NCI-H146 (cell line): ENCODE measurements at regions not wholly inside any gene's neighbourhood (a gene's known extent, or its start where the extent isn't known, plus 50 kb on each side); places are given as distances from the start of the nearest gene placed in this dataset.

Source experiments
- DNase-seq: peaks from one replicate; lab custom pipeline; 2025; lab: John Stamatoyannopoulos, UW

DNA sequence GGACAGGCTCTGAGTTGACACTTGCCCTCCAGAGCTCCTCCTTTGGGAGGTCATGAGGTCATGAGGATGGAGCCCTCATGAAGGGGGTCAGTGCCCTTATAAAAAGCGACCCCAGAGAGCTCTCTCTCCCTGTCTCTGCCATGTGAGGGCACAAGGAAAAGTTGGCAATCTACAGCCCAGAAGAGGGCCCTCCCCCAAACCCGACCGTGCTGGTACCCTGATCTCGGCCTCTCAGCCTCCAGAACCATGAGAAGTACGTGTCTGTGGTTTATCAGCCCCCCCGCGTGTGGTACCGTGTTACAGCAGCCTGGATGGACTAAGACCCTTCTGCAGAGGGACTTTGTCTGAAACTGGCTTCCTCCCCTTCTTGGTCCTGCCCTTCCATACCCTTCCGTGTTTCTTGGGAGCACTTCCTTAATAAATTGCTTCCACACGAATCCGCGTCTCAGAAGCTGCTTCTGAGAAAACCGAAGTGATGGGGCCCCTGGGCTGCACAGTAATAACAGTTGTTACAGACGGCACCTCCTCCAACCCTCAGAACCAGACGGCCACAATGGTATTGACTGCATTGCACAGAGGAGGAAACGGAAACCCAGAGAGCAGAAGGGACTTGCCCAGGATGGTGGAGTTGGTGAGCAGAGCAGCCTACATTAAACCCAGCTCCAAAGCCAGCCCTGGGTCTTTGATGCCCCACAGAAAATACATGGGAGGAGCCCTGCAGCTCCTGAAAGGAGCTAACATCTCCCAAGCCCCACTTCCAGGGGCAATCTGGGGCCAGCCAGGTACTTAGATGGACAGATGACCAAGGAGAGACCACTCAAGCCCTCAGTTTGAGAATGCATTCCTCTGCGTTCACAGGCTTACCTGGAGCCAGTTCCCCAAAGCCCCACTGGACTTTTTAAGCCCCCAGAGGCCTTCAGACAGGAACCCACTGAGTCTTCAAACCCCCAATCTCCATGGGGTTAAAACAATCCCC is 242.7 kb downstream of the BCOR start:
- no peak for DNase-seq

DNA sequence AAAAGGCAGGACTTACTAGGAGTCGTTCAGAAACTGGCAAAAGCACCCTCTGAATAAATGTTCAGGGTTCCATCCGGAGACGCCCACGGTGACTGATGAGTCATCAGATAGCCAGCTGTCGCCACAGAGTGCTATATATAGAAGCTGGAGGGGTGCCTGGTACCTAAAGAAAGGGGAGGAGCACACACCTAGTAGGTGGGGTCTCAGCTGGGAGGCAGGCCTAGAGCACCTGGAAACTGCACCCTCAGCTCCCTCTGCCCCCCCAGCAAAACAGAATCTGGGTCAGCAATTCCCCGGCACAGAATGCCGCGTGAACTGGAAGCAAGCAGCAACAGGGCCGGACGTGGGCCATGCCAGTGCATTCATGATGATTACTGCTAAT is 242.0 kb downstream of the BCOR start:
- DNase-seq, result peak; percentile 93

DNA sequence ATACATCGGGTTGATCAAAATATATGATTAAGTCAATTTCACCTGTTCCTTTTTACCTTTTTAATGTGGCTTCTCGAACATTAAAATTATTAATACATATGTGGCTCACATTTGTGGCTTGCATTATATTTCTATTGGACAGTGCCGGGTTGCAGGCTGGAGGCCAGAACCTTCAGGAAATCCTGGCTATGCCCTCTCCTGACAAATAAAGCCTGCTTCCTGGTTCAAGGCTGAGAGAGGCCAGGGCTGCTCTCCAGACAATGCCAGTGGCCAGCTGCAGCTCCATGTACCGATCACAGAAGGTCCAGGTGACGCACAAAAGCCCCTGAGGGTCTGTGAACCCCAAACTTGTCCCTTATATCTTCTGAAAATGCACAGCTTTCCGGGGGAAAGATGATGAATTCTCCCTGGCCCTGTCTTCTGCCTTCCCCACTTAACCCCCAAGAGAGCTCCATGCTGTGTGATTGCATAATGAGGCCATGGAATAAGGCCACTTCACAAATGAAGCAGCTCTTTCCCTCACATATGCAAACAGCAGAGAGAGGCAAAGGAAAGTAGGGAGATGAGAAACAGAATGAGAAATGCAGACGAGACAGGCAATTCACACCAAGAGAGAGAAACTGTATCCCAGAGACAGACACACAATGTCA is 241.2 kb downstream of the BCOR start:
- DNase-seq, result peak; percentile 6

DNA sequence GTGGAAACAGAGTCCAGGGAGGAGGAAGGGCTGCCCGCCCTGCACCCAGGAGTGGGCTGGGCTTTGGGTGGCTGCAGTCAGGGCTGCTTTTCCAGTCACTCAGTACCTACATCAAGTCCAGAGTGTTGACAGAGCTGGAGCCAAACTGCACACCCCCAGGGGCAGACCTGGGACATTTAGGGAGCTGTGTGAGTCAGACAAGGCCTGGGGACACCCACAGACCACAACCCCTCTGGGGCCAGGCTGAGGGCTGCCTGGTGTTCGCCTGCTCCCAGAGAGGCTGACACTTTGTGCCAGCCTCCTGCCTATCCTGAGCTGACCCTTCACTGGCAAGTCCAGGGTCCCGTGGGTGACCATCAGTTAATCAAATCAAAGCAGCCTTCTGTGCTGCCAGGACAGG is 240.0 kb downstream of the BCOR start:
- no peak for DNase-seq

DNA sequence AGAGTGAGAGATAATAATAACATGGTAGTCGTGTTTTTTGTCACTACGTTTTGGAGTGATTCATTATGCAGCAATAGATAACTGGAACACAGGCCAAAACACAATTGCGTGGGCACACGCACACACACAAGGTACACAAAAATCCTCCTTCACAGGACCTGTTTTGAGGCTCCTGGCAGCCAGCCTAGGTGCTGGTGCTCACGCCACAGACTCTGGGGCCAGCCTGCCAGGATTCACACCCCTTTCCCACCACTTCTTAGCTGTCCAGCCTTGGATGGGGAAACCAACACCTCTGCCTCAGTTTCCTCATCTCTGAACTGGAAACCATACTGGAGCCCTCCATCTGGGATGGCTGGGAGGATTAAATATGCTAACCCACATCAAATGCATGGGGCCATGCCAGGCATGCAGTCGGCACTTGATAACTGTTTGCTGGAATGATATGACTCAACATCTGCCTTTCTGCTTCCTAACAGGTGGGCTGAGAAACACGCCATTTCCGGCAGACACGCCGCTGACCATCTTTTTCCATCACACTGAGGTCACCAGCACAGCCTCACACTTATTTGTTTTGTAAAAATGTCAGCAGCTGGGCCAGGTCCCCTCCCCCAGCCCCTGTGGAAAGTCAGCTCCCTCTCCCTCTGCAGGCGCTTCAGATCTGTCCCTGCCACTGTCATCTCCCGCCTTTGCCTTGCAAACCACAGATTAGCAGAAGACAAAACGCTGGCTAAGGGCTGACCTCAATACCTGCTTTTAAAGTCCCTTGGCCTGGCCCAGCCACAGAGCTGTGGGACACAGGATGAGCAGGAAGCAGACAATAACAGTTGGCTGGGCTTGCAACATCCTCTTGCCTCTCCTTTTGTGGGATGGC is 237.5 kb downstream of the BCOR start:
- peak; percentile 76 for DNase-seq

DNA sequence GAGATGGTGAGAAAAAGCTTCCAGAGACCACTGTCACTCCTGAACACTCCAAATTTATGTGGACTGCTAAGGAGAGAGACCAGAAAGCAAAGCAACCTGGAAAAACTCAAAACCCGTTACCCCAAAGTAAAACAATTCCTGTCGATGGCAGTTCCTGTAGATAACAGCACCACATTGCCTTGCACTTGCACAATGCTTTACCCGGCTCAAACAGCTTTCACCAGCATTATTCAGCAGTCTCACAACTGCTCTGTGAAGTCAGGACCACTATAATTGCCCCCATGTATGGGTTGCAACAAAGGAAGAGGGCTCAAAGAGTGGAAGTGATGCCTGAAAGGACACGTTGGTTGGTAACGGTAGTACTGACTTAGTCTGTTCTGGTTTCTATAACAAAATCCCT is 234.8 kb downstream of the BCOR start:
- no peak for DNase-seq

DNA sequence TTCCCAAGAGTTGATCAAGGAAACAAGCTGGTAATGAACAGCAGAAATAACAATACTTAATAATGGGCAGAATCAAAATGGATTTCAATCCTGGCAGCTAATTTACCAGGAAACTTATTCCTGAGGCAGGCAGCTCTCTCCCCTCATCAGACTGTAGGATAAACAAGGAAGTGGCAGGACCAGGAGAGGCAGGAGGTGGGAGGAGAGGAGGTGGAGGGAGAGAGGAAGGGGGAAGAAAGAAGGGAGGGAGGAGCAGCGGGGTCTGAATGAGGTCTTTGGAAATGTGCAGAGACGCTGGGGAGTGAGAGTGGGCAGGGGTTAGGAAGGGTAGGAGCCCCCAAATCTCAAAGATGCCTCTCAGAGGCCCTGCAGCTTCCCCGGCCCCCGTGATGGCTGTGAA is 231.5 kb downstream of the BCOR start:
- DNase-seq, result peak; percentile 11

DNA sequence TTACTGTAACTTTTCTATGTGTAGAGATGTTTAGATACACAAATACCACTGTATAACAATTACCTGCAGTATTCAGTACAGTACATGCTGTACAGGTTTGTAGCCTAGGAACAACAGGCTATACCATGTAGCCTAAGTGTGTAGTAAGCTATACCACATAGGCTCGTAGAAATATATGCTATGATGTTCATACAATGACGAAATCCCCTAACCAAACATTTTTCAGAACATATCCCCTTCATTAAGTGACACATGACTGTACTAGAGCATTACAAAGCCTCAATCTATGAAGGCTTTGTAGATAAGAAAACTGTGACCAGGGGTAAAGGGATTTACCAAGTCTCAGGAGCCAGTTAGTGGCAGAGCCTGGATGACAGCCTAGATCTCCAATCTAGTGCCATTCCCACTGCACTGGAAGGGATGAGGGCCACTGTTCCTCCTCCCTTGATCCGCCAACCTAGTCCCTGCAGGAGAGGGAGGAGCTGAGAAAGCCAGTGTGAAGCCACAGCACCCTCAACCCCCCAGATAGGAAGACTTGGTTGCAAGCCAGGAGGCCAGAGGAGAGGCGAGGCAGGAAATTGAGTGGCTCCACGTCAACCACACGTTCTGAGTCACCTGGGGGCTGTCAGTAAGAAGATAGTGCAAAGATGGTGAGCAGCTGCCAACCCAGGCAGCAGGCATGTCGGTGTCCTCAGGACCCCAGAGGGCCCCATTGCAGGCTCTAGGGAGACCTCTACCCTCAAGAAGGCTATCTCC is 227.7 kb downstream of the BCOR start:
- DNase-seq, result no peak

DNA sequence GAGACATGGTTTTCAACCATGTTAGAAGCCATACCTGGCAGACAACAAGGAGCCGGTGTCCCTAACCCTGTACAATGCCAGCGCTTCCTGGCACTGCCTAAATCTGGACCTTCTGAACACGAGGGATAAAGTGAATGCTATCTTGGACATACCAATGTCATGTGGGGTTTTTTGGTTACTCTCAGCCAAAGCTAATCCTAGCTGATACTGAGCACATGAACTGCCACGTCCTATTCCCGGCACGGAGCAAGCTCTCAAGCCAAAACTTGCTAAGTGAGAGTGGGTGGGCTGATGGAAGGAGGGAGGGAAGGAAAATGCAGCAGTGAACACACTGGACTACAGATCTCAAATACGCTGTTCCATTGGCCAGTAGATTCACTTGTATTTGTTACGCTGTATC is 226.1 kb downstream of the BCOR start:
- no peak for DNase-seq

DNA sequence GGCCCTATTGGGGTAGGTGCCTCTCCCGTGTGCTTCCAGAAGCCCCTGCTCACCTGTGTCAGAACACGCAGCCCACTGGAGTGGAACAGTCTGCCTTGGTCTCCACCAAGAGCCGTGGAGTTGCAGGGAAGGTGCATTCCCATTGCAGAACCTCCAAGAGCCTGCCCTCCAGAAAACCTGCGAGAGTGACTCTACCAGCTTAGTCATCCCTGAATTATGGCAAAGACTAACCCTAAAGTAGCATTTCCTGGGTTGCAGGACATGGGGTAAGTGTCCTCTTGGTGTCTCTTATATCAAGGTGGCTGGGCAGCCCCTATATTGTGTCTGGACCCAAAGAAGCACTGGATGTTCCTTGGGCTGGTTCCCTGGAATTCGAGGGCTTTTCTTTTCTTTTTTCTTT is 224.6 kb downstream of the BCOR start:
- no peak for DNase-seq

DNA sequence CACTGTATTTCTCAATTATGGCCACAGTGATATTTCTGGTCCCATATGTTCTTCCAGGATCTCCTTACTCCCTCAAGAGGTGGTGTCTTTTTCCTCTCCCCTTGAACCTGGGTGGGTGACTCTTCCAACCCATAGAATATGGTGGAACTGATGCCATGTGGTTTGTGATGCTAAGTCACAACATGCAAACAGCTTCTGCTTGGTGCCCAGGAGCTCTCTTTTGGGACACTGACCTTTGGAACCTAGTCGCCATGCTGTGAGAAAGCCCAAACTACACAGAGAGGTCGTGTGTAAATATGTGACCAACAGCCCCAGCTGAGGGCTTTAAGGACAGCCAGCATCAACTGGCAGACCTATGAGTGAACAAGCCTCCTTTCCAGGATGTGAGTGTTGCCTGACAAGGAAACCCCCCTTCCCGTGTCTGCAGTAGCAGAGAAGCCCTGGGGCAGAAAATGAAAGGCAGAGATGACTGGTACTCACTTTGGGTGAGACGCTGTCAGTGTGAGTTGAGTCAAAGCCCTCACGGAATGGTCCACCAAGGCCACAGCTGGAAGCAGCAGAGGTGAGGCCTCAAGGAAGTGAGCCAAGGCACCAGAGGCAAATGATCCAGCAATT is 223.4 kb downstream of the BCOR start:
- no peak for DNase-seq

DNA sequence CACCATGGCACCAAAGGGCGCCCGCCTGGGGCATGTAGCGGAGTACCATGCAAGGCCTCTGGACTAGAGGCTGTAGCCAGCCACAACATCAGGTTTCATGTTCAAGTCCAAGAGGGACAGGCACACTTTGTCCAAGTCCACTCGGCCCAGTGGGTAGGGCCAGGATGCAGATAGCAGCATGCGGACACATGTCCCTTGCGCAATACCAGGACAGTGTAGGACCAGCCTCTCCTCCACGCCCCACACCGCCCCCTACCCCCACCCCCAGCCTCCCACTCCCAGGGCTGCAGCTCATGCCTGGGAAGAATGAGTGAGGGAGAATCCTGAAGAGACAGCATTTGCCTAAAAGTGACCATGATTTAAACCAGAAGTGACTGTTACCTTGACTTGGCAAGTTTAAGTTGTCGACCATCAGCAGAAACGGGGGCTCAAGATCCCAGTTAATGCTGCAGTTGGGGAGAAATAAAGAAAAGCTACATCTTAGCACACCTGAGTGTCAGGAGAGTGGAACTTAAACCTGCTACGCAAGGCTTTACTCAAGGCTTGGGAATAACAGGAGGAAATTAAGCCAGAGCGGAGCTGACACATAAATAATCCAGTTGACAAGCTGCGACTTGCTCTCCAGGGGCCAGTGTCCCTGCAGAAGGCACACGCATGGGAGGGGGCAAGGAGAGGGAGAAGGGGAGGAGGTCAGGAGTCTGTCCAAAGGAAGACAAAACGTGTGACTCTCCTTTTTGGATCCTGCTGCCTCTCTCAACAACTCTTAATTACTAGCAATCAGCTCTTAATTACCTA is 221.7 kb downstream of the BCOR start:
- peak; percentile 77 for DNase-seq

DNA sequence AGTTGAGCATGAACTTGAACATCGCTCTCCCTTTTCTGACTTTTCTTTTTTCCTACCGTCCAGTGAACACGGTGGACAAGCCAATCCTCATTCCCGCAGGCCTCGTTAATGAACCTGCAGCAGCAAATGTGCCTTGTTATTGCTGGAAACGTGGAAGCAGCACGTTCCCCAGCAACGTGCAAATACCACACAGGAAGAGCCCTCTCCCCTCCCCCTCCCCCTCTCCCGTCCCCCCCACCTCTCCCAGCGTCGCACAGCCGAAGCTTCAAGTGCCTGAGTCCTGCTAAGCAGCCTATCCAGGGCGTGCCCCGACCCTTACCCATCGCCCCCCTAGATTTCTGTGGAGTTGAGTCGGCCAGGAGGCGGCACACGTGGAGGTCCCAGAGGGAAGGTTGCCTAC is 219.9 kb downstream of the BCOR start:
- DNase-seq, result no peak

DNA sequence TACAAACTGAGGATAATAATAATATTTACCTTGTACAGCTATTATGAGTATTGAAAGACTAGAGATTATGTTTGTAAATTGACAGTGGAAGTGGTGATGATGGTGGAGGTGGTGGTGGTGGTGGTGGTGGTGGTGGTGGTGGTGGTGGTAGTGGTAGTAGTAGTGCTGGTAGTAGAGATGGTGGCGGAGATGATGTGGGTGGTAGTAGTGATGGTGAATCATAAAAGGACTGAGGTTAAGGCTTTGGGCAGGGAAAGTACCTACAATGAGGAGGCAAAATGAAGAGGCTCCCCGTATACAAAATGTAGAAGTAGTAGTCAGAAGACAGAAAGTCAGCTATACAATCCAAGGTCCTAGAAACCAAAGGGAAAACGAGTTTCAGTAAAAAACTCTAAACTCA is 214.1 kb downstream of the BCOR start:
- DNase-seq, result no peak

DNA sequence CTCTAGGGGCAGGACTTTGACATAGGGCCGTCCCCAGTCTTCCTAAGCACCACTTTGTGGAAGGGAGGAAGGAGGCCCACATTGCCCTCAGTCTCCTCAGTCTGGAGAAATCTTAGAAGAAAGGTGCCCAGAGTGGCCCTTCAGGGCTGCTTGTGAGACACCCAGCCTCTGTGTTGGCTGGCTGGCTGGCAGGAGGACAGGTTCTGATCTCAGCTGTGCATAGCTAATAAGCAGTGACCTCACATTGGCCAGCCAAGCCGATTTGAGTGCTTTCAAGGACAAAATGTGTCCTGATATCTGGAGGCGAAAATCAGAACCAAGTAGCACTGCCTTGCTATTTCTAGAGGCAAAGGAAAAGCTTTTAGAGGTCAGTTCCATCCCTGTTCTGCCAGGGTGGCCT is 211.5 kb downstream of the BCOR start:
- no peak for DNase-seq

DNA sequence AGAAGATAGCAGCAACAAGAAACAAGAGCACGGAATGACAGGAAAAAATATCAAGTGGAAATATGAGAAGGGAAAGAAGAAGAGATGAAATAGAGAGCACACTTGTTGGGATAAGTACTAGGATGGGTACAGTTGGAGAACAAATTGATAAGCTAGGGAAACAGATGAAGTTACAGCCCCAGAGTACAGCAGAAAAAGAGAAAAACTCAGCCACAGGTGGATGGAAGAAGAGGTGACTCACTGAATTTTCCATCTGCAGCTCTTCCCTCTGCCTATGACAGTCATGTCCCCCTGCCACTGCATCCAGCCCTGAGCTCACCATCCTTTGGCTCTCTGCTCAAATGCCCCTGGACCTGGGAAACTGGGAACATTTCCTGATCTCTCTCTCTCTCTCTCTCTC is 209.0 kb downstream of the BCOR start:
- DNase-seq, result no peak

DNA sequence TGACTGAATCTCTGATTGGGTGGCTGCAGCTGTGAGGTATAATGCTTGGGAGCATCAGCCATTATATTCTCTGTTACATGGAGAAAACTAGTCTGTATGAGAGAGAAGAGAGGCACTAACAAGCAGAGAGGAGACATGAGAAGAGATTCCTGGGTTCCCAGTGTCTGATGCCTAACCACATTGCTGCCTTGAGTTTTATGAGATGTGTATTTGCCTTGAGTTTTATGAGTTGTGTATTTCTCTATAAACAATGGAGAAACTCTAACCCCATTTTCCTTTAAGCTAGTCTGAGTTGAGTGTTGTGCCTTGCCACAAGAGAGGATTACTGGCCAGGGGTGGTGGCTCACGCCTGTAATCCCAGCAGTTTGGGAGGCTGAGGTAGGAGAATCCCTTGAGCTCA is 208.1 kb downstream of the BCOR start:
- DNase-seq, result no peak

DNA sequence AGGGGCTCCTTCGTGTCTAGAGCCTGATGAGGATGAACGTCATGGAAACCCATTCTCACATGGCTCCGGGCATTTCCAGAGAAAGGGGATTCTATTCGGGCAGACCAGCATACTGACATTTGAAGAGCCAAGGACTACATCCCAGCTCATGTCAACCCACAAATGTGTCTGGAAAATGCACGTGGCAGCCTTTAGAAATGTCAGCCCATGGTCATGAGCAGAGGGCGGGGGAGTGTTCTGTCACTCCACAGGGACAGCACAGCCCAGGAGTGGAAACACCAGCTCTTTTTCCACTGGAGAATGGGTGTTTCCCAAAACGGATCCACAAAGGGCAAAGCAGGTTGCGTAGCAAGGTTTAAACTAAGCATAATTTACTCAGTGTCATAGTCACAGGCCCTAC is 207.0 kb downstream of the BCOR start:
- DNase-seq, result no peak

DNA sequence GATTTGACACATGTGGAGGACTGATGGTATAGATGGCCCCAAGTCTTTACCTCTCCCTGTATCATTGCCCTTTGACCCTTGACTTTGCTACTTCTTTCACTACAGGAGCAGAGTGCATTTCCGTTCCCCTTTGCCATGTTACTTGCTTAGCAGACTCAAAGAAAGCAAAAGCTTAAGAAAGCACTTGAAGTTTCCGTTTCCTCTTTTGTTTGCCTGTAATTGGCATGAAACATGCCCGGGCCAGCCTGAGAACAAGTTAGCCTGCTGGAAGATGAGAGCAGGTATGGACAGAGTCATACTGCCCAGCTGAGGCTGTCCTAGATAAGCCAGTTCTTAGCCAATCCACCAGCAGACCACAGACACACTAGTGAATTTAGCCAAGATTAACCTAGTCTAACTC is 206.0 kb downstream of the BCOR start:
- DNase-seq, result peak; percentile 10
